ENCODE measurements at regions not wholly inside any gene's neighbourhood (a gene's known extent, or its start where the extent isn't known, plus 50 kb on each side); places are given as distances from the start of the nearest gene placed in this dataset.

DNA sequence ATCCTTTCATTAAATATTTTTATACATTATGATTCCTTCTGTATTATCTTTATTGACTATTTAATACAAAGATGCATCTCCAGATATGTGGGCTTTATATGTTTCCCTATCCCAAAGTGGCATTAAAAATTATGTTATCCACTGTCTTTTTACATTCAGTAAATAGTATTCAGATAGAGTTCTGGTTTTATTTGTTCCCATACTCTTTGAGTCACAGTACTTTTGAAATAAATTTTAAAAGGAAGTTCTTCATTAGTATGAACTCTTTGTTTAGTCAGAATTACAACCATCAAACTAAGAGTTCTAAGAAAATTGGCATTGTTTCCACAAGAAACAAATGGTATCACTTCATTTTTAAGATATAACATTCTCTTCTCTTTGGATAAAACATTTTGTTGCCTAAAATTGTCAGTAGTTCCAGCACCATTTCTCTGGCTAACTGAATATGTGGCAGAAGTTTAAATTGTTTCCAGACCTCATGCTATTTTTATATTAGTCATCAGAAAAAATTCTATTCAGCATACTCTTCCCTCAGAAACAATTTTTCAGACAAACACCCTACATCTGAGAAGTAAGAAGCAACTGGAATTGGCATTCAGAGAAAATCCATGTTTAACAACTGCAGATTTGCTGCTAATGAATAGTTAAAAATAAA, 88.5 kb upstream of the COL5A2 start:
- DNase-seq (ENCODE audit: low read depth in 1 of 2, low spot score in 1 of 2): no peak

DNA sequence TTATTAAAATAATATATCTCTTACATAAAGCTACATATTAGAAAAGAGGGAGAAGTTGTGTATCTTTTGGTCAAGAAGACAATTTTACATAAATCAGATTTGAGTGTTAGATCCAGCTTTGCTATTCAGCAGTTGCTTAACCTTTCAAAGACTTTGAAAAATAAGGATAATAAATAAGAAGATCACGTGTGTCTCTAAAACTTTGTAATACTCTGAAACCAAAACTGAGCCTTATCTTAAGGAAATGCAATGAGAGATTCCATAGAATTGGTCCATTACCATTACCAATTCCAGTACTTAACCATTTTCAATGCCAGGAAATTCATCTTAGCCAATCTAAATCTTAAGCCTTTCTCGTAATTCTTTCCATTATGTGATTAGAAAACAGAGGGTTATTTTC, 89.2 kb upstream of the COL5A2 start:
- DNase-seq (ENCODE audit: low read depth in 1 of 2, low spot score in 1 of 2): no peak

- DNase-seq (ENCODE audit: low read depth in 1 of 2, low spot score in 1 of 2): no peak
These were observed 94.2 kb upstream of the COL5A2 start for GRCh38 chr2:189273734-189274133.

DNA sequence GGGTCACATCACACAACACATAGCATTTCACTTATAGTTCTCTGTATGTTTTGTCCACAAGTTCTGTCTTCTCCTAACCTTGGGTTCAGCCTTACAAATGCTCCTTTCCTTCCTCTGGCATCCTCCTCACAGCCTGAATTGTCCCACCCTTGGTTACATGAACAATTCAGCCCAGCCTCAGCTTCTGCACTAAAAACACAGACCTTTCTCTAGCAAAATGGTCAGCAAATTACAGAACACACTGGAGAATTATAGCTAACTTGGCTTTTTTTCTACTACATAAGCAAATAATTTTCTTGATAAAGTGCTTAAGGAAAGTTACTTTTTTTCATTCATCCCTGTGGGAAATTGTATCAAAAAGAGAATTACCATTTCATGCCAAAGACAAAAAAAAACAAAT, 94.8 kb upstream of the COL5A2 start:
- DNase-seq (ENCODE audit: low read depth in 1 of 2, low spot score in 1 of 2): no peak

DNA sequence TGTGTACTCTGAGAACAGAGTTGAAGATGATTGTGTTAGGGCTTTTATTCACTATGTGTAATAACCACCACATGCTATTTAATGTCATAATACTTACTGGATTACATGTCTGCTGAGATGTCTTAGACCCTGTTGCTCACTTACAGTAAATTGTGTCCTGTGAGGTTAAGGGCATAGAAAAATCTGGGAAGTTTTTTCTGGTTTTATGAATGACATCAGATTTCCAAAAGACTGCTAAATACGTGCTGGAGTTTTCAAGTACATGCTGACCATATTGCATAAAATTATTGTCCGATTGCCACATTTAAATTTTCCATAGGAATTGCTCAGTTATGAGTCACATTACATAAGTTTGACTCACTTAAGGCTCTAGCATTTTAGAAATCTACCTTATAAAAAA, 96.7 kb upstream of the COL5A2 start:
- no peak for DNase-seq (ENCODE audit: low read depth in 1 of 2, low spot score in 1 of 2)

GRCh38 chr2:189281201-189281600, 101.6 kb upstream of the COL5A2 start:
- DNase-seq (ENCODE audit: low read depth in 1 of 2, low spot score in 1 of 2): no peak

- DNase-seq (ENCODE audit: low read depth in 1 of 2, low spot score in 1 of 2): no peak
These were observed 105.8 kb upstream of the COL5A2 start for GRCh38 chr2:189285349-189285748.

GRCh38 chr2:189285962-189286645, 106.5 kb upstream of the COL5A2 start:
- DNase-seq (ENCODE audit: low read depth in 1 of 2, low spot score in 1 of 2): no peak

DNA sequence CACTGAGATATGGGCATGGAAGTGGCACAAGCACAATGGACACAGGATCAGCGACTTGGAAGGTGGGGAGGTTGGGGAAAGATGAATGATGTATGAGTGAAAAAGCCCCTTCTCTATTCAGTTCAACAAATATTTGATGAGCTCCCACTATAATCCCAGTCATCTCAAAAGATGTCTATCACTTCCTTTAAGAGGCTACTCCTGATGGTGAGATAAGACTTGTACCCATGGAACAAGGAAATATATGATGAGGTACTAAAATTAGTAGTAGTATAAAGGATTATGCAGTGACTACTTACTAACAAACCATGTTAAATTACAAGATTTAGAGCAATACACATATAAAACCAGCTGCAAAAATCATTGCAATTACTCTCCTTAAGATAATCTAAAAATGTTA, 107.8 kb upstream of the COL5A2 start:
- DNase-seq (ENCODE audit: low read depth in 1 of 2, low spot score in 1 of 2): no peak

- DNase-seq (ENCODE audit: low read depth in 1 of 2, low spot score in 1 of 2): no peak
These were observed 108.5 kb upstream of the COL5A2 start for GRCh38 chr2:189287982-189288521.

DNA sequence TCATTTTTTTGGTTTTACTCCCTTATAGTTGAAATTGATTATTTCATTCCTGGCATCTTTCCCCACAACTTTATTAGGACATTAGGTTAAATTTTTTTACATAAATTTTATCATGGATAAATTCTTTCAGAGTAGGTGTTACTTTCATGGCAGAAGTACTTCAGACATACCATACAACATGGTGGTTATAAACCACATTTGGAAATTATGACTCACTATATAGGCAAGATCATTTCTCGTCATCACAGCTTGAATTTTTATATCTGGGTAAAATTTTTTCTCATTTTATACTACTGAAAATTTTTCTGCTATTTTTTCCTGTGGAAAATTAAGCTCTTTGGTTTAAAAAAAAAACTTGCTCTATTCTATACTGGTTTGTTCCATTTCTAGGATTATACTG, 111.9 kb upstream of the COL5A2 start:
- no peak for DNase-seq (ENCODE audit: low read depth in 1 of 2, low spot score in 1 of 2)

- no peak for DNase-seq (ENCODE audit: low read depth in 1 of 2, low spot score in 1 of 2)
These were observed 113.6 kb upstream of the COL5A2 start for GRCh38 chr2:189293164-189293563.

DNA sequence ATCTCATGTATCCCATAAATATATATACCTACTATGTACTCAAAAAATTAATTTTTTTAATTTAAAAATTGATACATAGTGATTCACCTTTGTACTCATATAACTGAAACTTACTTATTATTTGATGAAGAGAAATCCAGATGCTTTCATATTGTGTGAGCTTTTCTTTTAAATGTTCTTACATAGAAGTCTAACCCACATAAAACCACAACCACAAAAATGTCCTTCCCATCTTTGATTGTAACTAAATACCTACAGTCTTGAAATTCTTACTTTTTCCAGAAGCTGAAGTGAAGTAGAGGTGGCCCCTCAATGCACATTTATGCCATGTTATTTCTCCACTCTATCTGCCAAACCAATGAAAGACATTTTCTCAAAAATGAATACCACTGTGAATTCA, 117.9 kb upstream of the COL5A2 start:
- no peak for DNase-seq (ENCODE audit: low read depth in 1 of 2, low spot score in 1 of 2)

DNA sequence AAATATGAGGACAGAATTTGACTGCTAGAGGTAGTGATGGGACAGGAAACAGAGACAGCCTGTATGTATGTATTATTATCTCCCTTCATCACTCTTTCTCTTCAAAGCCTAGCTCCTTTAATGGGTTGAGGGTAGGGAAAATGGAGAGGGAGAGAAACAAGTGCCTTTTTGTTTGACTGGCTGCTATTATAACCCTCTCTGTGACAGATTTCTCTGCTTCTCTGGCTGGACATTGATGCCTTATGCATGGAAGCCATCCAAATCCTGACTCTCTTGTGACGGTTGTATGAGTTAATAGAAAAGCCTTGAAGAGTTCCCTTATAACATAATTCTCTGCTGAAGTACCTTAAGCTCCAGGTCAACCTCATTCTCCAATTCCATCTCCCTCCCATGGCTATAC, 118.5 kb upstream of the COL5A2 start:
- DNase-seq (ENCODE audit: low read depth in 1 of 2, low spot score in 1 of 2): no peak

- no peak for DNase-seq (ENCODE audit: low read depth in 1 of 2, low spot score in 1 of 2)
These were observed 118.9 kb upstream of the COL5A2 start for GRCh38 chr2:189298481-189298880.

DNA sequence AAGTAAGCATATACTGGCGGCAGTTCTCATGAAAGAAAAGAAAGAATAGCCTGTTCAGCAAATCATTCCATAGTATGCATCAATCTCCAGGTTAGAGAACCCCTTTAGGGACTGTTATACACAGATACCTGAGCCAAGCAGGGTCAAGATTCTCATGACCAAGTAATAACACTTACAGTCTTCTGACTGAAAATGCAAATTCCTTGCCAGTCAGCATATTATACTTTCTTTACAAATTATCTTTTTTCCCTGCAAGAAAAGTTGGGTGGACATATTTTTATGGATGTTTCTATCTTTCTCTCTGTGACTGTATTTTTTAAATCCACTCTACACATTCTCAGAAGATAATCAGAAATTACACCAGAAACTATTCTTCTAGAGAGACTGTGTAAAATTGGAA, 120.4 kb upstream of the COL5A2 start:
- DNase-seq (ENCODE audit: low read depth in 1 of 2, low spot score in 1 of 2): no peak

DNA sequence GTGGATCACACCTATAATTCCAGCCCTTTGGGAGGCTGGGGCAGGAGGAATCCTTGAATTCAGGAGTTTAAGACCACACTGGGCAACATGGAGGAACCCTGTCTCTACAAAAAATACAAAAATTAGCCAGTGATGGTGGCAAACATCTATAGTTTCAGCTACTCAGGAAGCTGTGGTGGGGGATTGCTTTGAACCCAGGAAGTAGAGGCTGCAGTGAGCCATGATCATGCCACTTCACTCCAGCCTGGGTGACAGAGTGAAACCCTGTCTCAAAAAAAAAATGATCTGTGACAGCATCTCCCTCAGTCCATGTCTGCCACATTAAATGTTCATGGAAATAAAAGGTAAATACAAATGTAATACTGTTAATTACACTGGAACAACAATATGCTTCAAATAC, 121.4 kb upstream of the COL5A2 start:
- DNase-seq (ENCODE audit: low read depth in 1 of 2, low spot score in 1 of 2): no peak

GRCh38 chr2:189302274-189302948, 122.8 kb upstream of the COL5A2 start:
- DNase-seq (ENCODE audit: low read depth in 1 of 2, low spot score in 1 of 2): no peak

- DNase-seq (ENCODE audit: low read depth in 1 of 2, low spot score in 1 of 2): no peak
These were observed 124.8 kb upstream of the COL5A2 start for GRCh38 chr2:189304360-189304759.

DNA sequence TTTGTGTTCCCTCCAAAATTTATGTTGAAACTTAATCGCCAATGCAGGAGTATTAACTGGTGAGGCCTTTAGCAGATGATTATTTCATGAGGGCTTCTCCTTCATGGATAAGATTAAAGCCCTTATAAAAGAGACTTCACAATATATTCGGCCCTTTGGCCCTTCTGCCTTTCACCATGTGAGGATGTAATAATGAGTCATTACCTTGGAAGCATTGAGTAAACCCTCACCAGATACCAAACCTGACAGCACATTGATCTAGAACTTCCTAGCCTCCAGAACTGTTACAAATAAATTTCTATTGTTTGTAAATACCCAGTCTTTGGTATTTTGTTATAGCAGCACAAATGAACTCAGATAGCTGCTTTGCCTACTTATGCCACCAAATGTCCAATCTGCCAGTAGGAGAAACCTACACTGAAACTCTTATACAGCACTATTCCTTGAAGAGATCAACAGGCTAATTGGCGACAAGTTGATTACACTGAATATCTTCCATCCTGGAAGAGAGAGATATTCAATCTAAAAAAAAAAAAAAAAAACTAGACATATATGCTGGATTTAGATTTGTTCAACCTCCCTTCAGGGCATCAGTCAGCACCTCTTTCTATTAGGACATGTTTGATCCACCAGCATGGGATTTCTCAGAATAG, 125.9 kb upstream of the COL5A2 start:
- DNase-seq (ENCODE audit: low read depth in 1 of 2, low spot score in 1 of 2): no peak

GRCh38 chr2:189306525-189306924, 127.0 kb upstream of the COL5A2 start:
- DNase-seq (ENCODE audit: low read depth in 1 of 2, low spot score in 1 of 2): no peak
